Stimulated activated CD4-positive, alpha-beta T cell treated with anti-CD3 and anti-CD28 coated beads, TNF-alpha, amount 100 ng/mL, for 1 hour (primary cell): ENCODE measurements at regions not wholly inside any gene's neighbourhood (a gene's known extent, or its start where the extent isn't known, plus 50 kb on each side); places are given as distances from the start of the nearest gene placed in this dataset.
A peak's percentile ranks its signal among the peaks of the same experiment; 100 is the strongest.
"Not testable (repeated sequence)": the region's sequence is repeated elsewhere in the genome, so short reads cannot be mapped to it uniquely, and the experiment has no call there.

ENCODE experiments used
- DNase-seq, 3 donors: peaks; one replicate each; pipeline ENCODE4 v3.0.0-alpha.2; 2020; ENCODE audit warnings: low read depth in 3 of 3, low spot score in 1 of 3

DNA sequence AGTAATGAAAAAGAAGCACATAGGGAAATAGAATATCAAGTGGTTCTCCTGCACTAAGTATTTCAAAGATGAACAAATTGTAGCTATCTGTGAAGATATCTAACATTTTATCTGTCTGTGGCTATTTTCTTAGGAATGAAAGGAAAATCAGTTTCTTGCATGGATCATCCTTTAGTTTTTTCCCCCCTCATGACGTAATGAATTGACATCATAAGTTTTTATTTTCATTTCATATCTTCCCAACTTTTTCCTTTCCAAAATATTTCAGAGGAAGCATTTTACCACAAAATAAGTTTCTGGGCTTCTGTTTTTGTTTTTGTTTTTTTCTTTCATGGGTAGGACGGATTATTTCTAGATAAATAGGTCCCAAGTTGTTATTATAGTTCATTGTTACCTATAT, 996.6 kb downstream of the TMEM121 start:
- no peak for DNase-seq

DNA sequence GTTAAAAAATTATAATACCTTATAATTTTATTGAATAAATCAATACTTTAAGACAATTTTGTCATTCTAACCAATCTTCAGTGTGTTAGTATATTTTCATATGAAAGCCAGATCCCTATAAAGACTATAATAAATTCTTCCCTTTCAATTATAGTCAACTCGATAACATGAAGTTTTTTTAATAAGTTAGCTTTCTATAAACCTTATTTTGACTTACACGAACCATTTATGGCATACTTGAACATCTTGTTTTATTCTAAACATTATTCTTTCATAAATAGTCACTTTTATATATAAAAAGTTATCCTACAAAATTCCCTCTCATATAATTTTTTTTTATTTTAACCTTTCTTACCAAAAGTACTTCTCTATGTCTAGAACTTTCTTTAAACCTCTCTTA, 1002.3 kb downstream of the TMEM121 start:
- no peak for DNase-seq

DNA sequence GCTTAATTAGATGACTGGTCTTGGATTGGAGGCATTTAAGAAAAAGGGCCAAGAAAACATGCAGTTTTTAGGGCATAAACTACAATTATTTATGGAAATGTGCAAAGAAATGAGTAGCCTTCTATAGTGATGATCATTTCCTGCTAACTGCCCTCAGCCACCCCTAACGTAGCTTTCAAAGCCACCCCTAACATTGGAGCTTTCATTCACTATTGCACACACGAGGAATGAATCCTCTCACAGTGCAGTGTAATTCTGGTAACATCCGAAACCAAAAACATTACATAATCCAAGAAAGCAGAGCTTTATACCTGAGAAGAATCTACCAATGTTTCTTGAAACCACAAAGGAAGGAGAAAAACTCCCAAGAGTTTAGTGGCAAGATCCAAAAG, 1003.6 kb downstream of the TMEM121 start:
- DNase-seq = no peak

DNA sequence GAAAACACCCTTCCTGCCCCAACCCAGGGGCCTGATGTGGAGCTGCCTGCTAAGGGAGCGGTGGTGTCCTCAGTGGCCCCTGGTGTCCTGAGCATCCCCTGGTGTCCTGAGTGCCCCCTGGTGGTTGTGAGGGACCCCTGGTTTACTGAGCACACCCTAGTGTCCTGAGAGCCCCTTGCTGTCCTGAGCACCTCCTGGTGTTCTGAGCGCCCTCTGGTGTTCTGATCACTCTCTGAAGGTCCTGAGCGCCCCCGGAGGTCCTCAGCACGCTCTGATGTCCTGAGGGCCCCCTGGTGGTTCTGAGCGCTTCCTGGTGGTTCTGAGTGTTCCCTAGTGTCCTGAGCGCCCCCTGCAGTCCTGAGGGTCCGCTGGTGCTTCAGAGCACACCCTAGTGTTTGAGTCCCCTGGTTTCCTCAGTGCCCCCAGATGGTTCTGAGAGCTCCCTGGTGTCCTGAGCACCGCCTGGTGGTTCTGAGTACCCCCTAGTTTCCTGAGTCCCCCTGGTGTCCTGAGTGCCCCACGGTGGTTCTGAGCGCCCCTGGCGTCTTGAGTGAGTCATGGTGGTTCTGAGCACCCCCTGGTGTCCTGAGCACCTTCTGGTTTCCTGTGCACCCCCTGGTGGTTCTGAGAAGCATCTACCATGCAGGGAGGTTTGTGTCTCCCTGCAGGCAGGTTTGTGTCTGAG, 1004.2 kb downstream of the TMEM121 start:
- no peak for DNase-seq

DNA sequence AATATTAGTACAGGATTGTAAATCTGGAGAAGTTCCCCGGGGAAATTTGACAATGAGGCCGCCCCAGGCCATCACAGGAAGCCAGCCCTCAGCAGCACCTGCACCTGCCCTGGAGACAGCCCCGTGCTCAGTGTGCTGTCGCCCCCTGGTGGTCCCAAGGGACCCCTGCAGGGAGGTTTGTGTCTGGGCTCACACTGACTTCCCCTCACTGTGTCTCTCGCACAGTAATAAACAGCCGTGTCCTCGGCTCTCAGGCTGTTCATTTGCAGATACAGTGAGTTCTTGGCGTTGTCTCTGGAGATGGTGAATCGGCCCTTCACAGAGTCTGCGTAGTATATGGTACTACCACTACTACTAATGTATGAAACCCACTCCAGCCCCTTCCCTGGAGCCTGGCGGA, 1011.2 kb downstream of the TMEM121 start:
- not testable (repeated sequence) for DNase-seq

DNA sequence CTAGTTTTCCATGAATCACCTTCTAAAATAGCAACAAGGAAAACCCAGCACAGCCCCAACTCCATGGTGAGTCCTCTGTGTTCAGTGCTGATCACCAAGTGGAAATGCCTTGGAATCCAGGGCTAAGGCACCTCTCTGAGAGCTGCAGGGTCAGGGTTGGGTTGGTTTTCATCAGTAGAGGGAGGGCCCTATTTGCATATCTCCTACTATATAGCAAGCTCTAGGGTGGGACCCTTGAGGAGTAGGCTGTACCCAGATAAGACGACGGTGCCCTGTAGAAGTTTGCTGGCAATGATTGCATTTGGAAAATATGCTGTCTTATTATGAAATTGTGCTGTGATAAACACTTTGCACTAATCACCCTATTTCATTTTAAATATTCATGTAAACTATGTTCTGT, 1011.8 kb downstream of the TMEM121 start:
- DNase-seq = no peak

DNA sequence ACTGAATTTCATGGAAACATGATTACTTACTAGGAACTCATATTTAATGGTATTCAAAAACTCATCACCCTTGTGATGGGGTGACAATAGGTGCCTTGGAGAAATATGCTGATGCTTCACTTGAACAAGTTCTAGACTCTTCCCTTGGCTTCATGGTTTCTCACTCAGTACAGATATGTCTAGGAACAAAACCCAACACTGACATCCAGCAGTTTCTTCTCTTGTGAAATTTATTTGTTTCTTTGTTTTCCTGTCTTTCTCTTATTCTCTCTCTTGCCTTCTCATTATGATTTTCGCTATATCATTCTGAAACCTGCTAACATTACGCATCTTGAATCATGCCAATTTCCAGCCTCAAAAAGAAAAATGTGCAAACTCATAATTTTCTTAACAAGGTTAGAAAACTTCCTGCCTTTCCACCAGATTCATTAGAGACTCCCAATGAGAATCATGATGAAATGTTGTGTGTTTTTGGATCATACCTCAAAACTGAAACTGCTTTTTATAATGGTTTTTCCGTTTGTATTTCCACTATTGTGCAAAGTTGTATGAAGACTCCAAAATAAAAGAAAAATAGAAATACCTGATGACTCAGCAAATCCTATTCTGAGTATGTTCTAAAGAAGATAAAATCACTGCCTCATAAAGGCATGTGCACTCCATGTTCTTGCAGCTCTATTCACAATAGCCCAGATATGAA, 1021.5 kb downstream of the TMEM121 start:
- DNase-seq = no peak

DNA sequence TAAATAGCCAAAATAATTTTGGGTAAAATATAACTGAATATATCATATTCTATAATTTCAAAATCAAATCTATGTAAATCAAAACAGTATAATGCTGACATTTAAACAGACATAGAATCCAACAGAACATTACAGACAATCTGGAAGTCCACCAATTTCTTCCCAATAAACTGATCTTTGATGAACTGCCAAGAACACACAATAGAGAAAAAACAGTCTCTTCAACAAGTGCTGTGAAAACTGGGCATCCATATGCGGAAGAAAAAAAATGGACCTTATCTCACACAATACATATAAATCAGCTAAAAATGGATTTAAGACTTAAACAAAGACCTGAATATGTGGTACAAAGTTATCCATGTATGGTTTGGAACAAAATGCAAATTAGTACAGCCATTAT, 1022.7 kb downstream of the TMEM121 start:
- no peak for DNase-seq

DNA sequence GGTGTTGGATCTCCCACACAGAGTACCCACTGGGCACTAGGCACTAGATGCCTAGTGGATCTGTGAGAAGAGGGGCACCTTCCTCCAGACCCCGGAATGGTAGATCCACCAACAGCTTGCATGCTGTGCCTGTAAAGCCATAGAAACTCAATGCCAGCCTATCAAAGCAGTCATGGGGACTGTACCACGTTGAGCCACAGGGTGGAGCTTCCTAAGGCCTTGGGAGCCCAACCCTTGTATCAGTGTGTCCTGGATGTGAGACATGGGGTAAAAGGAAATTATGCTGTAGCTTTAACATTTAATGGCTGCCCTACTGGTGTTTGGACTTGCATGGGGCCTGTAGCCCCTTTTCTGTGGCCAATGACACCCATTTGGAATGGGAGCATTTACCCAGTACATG, 1024.9 kb downstream of the TMEM121 start:
- DNase-seq = no peak

DNA sequence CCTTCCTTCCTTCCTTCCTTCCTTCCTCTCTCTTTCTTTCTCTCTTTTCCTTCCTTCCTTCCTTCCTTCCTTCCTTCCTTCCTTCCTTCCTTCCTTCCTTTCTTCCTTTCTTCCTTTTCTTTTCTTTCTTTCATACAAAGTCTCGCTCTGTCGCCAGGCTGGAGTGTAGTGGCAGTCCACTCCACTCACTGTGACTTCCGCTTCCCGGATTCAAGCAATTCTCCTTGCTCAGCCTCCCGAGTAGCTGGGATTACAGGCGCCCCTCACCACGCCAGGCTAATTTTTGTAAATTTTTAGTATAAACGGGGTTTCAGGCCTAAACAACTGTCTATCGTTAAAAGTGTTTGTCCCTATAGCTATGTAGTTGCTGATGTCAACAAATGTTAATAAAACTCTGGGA, 1029.8 kb downstream of the TMEM121 start:
- not testable (repeated sequence) for DNase-seq

DNA sequence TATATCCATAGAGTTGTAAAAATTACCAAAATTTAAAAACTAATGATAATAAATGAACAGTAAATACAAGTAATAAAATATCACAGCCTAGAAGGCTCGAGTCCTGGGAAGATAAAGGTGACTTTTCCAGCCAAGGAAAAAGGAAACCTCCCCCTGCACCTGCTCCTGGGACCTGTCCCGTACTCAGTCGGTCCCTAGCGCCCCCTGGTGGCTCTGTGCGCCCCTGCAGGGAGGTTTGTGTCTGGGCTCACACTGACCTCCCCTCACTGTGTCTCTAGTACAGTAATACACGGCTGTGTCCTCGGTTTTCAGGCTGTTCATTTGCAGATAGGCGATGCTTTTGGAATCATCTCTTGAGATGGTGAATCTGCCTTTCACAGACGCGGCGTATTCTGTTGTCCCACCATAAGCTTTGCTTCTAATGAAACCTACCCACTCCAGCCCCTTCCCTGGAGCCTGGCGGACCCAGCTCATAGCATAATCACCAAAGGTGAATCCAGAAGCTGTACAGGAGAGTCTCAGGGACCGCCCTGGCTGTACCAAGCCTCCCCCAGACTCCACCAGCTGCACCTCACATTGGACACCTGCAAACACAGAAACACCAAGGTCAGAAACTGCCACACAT, 1030.4 kb downstream of the TMEM121 start:
- peak; percentile 27 to 72 (median 53) for DNase-seq

DNA sequence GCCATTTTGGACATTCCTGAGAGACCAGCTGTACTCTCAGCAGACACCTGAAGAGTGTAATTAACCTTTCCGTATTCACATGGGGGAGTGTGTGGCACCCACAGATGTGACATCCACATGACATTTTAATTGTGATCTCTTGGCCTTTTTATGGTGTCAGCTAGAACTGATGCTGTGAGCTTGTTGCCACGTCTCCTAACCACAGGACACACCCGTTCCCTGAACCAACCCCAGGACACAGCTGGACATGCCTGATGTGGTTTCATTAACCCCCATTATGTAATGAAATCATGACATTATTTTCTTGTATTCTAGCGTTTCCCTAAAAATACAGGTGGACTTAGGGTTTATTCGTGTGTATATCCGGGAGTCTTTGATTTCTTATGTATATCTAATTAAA, 1036.1 kb downstream of the TMEM121 start:
- no peak for DNase-seq

DNA sequence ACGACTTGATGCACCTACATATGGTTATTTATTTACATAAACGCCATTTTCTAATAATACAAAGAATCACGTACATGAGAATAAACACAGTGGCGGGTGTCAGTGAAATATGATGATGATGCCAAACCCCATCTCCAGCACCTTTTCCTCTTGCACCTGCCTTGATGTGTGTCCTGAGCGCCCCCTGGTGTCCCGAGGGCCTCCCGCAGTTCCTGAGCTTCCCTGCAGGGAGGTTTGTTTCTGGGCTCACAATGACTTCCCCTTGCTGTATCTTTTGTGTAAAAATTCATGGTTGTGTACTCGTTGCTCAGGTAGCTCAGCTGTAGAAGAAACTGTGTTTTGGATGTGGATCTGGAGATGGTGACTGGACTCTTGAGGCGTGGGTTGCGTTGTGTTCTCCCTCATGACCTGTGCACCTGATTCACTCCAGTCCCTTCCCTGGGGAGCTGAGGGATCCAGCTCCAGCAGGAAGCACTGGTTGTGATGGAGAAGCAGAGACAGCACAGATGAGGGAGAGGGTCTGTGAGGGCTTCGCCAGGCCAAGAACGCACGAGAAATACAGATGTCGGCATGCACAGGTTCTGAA, 1037.8 kb downstream of the TMEM121 start:
- DNase-seq = peak in 2 of 3 donors; percentile 23 to 51

DNA sequence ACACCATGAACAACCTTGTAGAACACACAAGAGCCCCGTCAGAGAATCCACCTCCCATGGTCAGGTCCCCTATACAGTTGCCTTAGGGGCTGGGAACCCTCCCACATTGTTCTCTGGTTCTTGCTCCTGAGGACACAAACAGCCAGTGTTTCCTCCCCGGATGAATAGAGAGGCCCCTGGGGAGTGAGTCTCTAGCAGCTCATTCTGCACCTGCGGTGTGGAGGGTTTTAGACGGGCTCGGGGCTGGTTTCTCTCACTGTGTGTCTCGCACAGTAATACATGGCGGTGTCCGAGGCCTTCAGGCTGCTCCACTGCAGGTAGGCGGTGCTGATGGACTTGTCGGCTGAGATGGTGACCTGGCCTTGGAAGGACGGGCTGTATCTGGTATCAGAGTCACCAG, 1052.1 kb downstream of the TMEM121 start:
- no peak for DNase-seq

DNA sequence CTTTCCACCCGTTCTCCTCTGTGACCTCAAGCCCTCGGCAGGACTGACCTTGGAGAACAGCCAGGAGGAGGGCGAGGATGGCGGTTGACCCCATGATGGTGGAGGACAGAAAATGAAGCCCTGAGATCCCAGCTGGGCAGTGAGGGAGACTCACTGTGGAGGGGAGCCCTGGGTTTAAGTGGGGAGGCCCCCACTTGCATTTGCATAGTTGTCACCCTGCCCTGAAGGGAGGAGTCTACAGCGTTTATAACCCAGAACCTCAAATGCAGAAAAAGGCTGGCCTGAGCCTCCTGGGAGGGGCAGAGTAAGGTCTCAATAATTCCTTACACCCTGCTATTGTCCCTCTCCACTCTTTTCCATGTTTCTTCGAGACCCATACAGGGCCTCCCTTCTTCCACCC, 1052.7 kb downstream of the TMEM121 start:
- no peak for DNase-seq

DNA sequence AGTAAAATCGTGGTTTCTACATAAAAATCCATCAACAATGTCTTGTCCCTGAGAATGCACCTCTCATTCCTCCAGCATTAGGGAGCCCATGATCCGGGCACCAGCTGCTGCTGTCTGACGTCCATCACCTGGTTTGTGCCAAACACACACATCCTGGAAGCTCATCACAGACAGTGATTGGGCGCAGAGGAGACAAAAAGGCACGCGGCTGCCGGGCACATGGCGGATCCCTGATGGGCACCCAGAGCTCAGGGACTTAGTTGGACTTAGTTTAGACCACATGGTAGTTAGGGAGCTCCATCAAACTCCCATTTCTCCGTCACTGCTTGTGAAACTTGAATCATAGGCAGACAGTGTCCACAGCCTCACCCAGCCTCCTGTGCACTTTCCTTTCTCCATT, 1059.3 kb downstream of the TMEM121 start:
- no peak for DNase-seq

DNA sequence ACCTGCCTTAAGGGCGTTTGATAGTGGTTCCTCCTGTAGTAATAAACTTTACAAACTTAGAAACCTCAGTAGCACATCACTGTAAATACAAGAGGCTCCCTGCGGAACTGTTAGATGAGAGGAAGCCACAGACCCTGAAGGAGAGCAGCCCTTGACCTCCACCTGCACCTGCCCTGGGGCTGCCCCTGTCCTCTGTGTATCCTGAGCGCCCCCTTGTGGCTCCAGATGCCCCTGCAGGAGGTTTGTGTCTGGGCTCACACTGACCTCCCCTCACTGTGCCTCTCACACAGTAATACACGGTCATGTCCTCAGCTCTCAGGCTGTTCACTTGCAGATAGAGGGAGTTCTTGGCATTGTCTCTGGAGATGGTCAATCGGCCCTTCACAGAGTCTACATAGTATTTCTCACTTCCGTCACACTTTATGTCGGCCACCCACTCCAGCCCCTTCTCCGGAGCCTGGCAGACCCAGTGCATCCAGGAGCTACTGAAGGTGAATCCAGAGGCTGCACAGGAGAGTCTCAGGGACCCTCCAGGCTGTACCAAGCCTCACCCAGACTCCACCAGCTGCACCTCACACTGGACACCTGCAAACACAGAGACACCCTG, 1059.8 kb downstream of the TMEM121 start:
- peak in 2 of 3 donors; percentile 22 to 49 for DNase-seq

DNA sequence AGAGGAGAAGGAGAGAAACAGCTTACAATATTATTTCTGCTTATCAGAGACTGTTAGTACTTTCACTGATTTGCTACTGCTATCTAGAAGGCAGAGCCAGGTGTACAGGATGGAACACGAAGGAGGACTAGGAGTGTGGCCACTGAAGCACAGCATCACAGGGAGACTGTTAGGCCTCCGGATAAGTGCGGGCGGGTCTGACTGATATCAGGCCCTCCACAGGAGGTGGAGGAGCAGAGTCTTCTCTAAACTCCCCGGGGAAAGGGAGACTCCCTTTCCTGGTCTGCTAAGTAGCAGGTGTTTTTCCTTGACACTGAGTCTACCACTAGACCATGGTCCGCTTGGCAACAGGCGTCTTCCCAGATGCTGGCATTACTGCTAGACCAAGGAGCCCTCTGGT, 1065.2 kb downstream of the TMEM121 start:
- DNase-seq = not testable (repeated sequence)

DNA sequence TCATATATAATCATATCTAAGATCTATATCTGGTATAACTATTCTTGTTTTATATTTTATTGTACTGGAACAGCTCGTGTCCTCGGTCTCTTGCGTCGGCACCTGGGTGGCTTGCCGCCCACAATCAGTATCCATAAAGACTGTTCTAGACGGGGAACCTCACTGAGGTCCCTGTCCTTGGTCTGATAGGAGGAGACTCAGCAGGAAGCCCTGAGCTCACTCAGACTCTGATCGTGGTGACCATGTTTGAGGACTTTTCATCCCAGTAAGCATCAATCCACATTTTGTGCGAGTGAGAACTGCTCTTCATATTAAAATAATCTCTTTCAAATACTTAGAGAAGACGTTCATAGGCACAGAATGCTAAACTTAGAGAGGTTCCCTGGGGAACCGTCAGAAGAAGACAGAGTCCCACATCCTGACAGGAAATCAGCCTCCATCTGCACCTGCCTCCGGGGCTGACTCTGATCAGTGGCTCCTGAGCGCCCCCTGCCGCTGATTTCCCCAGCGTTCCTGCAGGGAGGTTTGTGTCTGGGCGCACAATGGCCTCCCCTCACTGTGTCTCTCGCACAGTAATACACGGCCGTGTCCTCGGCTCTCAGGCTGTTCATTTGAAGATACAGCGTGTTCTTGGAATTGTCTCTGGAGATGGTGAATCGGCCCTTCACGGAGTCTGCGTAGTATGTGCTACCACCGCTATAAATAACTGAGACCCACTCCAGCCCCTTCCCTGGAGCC, 1065.9 kb downstream of the TMEM121 start:
- DNase-seq = peak; percentile 12 to 79 (median 18)

DNA sequence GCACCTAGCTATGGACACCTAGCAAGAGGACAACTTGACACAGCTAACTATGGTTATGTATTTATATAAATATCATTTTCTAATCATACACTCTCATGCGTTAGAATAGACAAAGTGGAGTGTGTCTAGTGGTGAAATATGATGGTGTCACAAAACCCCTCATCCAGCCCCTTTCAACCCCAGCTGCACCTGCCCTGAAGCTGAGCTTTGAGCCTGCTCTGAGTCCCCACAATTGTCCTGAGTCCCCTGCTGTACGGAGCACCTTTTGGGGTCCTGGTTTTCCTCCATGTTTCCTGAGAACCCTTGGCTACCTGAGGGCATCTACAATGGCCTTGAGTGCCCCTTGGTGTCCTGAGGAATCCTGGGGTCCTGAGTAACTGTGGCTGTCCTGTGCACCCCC, 1072.8 kb downstream of the TMEM121 start:
- no peak for DNase-seq
